Parathyroid adenoma (tissue), 2 donors: ENCODE measurements at regions not wholly inside any gene's neighbourhood (a gene's known extent, or its start where the extent isn't known, plus 50 kb on each side); places are given as distances from the start of the nearest gene placed in this dataset.

Experiments
- H2AFZ ChIP-seq: fragments of 300-600 bp; sonication (generic); one replicate; pipeline ENCODE4 v1.7.0; 2017; ENCODE audit warnings: antibody characterized with exemption, mild to moderate bottlenecking
- H3K27ac ChIP-seq: fragments of 300-600 bp; sonication (generic); one replicate; pipeline ENCODE4 v1.7.0; 2017
- H3K27me3 ChIP-seq: fragments of 300-600 bp; sonication (generic); one replicate; pipeline ENCODE4 v1.7.0; 2017; ENCODE audit warnings: low read length; ENCODE audit not compliant: control insufficient read depth, insufficient read depth
- H3K36me3 ChIP-seq: fragments of 300-600 bp; sonication (generic); one replicate; pipeline ENCODE4 v1.7.0; 2017; ENCODE audit warnings: low read length; ENCODE audit not compliant: control insufficient read depth, insufficient read depth
- H3K4me1 ChIP-seq: fragments of 300-600 bp; sonication (generic); one replicate; pipeline ENCODE4 v1.7.0; 2017; ENCODE audit warnings: control low read depth
- H3K4me2 ChIP-seq: fragments of 300-600 bp; sonication (generic); one replicate; pipeline ENCODE4 v1.7.0; 2017; ENCODE audit warnings: low read length
- H3K4me3 ChIP-seq: fragments of 300-600 bp; sonication (generic); one replicate; pipeline ENCODE4 v1.7.0; 2017; ENCODE audit warnings: low read depth, low read length
- H3K79me2 ChIP-seq: fragments of 300-600 bp; sonication (generic); one replicate; pipeline ENCODE4 v1.7.0; 2017; ENCODE audit warnings: control low read depth
- H3K9ac ChIP-seq: fragments of 300-600 bp; sonication (generic); one replicate; pipeline ENCODE4 v1.7.0; 2017; ENCODE audit warnings: mild to moderate bottlenecking
- H3K9me3 ChIP-seq: fragments of 300-600 bp; sonication (generic); one replicate; pipeline ENCODE4 v1.7.0; 2017; ENCODE audit warnings: low read length; ENCODE audit not compliant: control insufficient read depth
- TF ChIP-seq, protein P1 (sequence below): fragments of 300-600 bp; sonication (generic); IDR thresholded peaks from one replicate; pipeline ENCODE4 v1.7.0; 2017; ENCODE audit warnings: antibody characterized with exemption, mild to moderate bottlenecking
- donor health status: primary hyperparathyroidism.

DNA sequence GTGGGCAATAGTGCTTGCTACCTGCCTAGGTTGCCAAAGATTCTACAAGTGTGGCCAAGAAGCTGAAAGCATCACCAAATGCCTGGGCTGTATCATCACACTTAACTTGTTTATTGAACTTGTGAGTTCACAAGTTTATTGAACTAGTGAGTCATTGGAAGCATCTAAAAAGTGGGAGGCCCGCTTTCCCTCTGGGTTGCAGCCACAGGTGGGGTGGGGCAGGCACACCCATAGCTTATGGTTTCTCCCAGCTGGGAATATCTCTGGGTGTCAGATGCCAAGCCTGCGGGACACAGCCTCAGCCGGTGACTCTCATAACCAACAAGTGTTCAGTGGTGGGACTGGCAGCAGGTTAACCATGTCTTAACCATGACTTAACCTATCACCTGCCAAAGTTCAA, 145.9 kb upstream of the FAM13C start:
- Histone ChIP-seq H3K27ac (no peak overlapping the region), H3K4me2 (no peak overlapping the region), H3K4me1 (no peaks in the 10 kb centered on the region), H3K9me3 (no peaks in the 10 kb centered on the region), H3K36me3 (no peaks in the 10 kb centered on the region), H3K4me3 (no peak overlapping the region), H2AFZ (no peak overlapping the region), H3K9ac (no peak overlapping the region), H3K27me3 (no peaks in the 10 kb centered on the region), H3K79me2 (no peaks in the 10 kb centered on the region)
- TF ChIP-seq, protein P1, sequence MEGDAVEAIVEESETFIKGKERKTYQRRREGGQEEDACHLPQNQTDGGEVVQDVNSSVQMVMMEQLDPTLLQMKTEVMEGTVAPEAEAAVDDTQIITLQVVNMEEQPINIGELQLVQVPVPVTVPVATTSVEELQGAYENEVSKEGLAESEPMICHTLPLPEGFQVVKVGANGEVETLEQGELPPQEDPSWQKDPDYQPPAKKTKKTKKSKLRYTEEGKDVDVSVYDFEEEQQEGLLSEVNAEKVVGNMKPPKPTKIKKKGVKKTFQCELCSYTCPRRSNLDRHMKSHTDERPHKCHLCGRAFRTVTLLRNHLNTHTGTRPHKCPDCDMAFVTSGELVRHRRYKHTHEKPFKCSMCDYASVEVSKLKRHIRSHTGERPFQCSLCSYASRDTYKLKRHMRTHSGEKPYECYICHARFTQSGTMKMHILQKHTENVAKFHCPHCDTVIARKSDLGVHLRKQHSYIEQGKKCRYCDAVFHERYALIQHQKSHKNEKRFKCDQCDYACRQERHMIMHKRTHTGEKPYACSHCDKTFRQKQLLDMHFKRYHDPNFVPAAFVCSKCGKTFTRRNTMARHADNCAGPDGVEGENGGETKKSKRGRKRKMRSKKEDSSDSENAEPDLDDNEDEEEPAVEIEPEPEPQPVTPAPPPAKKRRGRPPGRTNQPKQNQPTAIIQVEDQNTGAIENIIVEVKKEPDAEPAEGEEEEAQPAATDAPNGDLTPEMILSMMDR, result no peak

DNA sequence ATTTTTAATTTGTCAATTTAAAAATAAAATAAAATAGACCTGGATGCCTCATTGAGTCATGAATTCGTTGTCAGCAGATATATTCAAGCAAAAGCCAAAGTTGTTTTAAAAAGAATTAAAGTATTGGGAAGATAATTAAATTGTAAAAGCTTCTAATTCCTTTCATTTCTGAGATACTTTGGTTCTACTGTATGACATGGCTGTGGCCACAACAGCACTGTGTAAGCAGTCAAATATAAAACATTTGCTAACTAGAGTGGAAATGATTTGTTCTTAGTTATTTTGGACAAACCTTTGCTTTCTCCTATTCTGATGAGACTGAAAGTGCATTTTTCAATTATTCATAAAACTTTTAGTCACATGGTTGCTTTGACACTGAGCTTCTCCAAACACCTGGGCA, 143.6 kb upstream of the FAM13C start:
- Histone ChIP-seq H3K27me3 (no peaks in the 10 kb centered on the region), H3K4me2 (no peak overlapping the region), H3K4me1 (no peaks in the 10 kb centered on the region), H3K9me3 (no peaks in the 10 kb centered on the region), H3K9ac (no peak overlapping the region), H3K27ac (no peak overlapping the region), H3K36me3 (no peaks in the 10 kb centered on the region), H3K79me2 (no peaks in the 10 kb centered on the region), H3K4me3 (no peak overlapping the region), H2AFZ (no peak overlapping the region)
- TF ChIP-seq, protein P1, result no peak

DNA sequence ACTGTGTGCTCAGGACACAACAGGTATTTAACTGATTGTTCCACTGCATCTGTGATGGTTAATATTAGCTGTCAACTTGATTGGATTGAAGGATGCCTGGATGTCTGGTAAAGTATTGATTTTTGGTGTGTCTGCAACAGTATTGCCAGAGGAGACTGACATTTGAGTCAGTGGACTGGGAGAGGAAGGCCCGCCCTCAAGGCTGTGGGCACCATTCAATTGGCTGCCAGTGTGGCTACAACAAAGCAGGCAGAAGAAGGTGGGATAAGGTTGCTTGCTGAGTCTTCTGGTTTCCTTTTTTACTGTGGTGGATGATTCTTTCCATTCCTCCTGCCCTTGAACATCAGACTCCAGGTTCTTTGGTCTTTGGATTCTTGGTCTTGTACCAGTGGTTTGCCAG, 137.1 kb upstream of the FAM13C start:
- no peaks in the 10 kb centered on the region for H3K27me3 ChIP-seq

DNA sequence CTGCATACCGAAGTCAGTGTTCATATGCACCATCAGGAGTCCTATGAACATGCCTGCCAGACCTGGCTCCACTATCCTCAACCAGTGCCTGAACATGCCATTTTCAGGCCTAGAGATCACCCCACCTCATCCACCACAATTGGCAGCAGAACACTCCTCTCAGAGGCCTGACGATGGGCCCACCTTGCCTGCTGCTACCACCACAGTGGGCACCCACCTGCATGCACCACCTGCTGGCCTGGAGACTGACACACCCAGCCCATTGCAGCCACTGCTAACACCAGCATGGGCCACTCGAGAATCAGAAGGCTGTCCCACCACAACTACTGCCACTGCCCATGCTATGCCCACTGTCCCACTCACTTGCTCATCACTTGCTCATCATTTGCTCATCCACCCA, 130.7 kb upstream of the FAM13C start:
- H3K27ac ChIP-seq, result no peak overlapping the region
- TF ChIP-seq, protein P1, result no peak

More for the DNA sequence above, 137.1 kb upstream of the FAM13C start:
- no peak overlapping the region for H3K4me3 ChIP-seq
- TF ChIP-seq, protein P1, result no peak
- H3K36me3 ChIP-seq, result no peaks in the 10 kb centered on the region
- H3K79me2 ChIP-seq, result no peaks in the 10 kb centered on the region
- H3K4me2 ChIP-seq, result no peak overlapping the region
- H3K9ac ChIP-seq, result no peak overlapping the region
- no peaks in the 10 kb centered on the region for H3K4me1 ChIP-seq
- H2AFZ ChIP-seq, result no peak overlapping the region
- no peak overlapping the region for H3K27ac ChIP-seq
- no peaks in the 10 kb centered on the region for H3K9me3 ChIP-seq

DNA sequence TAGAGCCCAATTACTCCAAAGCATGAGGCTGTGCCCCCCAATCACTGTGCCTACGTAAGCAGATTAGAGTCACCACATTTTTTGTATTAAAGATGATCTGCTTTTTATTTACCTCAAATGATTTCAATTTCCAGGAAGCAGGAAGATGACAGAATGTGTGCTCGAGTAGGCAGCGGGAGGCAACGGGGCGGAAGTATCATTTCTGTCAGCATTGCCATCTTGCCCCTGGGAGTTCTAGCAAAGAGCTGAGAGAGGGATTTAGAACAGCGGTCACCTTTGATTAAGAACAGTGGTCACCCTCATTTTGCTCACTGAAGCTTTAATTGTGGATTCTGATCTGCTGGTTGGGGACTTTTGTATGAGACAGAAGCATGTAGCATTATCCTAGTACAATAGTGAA, 117.1 kb upstream of the FAM13C start:
- no peak overlapping the region for H3K4me3 ChIP-seq
- no peak overlapping the region for H3K9ac ChIP-seq
- H3K4me2 ChIP-seq, result no peak overlapping the region
- H3K4me1 ChIP-seq, result no peaks in the 10 kb centered on the region
- no peak overlapping the region for H3K27ac ChIP-seq
- TF ChIP-seq, protein P1, result no peak
- no peaks in the 10 kb centered on the region for H3K9me3 ChIP-seq
- H3K27me3 ChIP-seq, result no peaks in the 10 kb centered on the region
- H2AFZ ChIP-seq, result no peak overlapping the region
- no peaks in the 10 kb centered on the region for H3K79me2 ChIP-seq
- no peaks in the 10 kb centered on the region for H3K36me3 ChIP-seq

More for the DNA sequence above, 130.7 kb upstream of the FAM13C start:
- no peaks in the 10 kb centered on the region for H3K9me3 ChIP-seq
- no peak overlapping the region for H2AFZ ChIP-seq
- no peak overlapping the region for H3K4me3 ChIP-seq
- no peaks in the 10 kb centered on the region for H3K4me1 ChIP-seq
- H3K4me2 ChIP-seq, result no peak overlapping the region
- no peak overlapping the region for H3K9ac ChIP-seq
- H3K36me3 ChIP-seq, result no peaks in the 10 kb centered on the region
- H3K27me3 ChIP-seq, result no peaks in the 10 kb centered on the region
- no peaks in the 10 kb centered on the region for H3K79me2 ChIP-seq
